ENCODE measurements at regions not wholly inside any gene's neighbourhood (a gene's known extent, or its start where the extent isn't known, plus 50 kb on each side); places are given as distances from the start of the nearest gene placed in this dataset.

DNA sequence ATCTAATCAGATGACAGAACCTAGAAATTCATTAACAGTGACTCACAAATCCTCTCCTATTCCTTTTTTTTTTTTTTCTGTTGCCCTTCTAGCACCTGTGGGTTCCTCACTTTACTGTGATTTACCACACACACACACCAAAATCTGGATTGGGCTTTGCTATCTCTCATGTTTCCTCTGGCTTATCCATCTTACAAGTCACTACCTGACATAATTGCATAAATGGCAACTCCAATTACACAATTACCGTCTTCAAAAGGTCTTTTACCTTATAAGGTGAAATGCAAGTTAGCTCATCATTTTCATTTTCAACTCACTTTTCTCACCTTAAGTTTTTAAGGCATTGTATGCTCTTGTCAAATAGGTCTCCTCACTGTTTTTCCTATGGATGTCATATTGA is 426.3 kb upstream of the MEF2C start:
- Histone ChIP-seq H2AK5ac (ENCODE audit: low read depth, low read length) (no peak overlapping the region), H3K18ac (ENCODE audit: extremely low read depth, low read length) (no peak overlapping the region), H4K91ac (replicated peaks; ENCODE audit: insufficient read length, low read length) (no peak overlapping the region), H2BK120ac (replicated peaks; ENCODE audit: low read depth, low read length) (no peak overlapping the region), H2AFZ (ENCODE audit: low read length) (no peak overlapping the region), H3K36me3 (ENCODE audit: control insufficient read depth in 2 of 4, insufficient read depth in 4 of 4, low read length in 3 of 4) (no peaks in the 10 kb centered on the region), H3K27me3 (replicated peaks in 1 of 4; ENCODE audit: control insufficient read depth in 3 of 4, extremely low read depth in 1 of 4, insufficient read depth in 3 of 4, low read length in 3 of 4) (no peaks in the 10 kb centered on the region), H3K9ac (replicated peaks in 1 of 4; ENCODE audit: extremely low read depth in 1 of 4, low read depth in 3 of 4, low read length in 3 of 4) (no peak overlapping the region), H3K14ac (ENCODE audit: insufficient read length) (no peak overlapping the region), H3K4me3 (ENCODE audit: extremely low read depth in 1 of 4, insufficient read depth in 2 of 4, low read depth in 3 of 4, low read length in 4 of 4) (no peak overlapping the region), H4K5ac (ENCODE audit: insufficient read length, low read depth, low read length) (no peak overlapping the region), H3K4me1 (replicated peaks in 1 of 4; ENCODE audit: control insufficient read depth in 3 of 4, insufficient read depth in 4 of 4, low read length in 3 of 4) (peaks cover 0 to 3% (median 0%) of the 10 kb centered on the region in 4 experiments; a peak in 1 of 7 replicates), H4K8ac (ENCODE audit: extremely low read depth, insufficient read depth, low read length) (no peak overlapping the region), H3K4ac (replicated peaks; ENCODE audit: insufficient read length, low read depth, low read length) (no peak overlapping the region), H2BK12ac (ENCODE audit: low read depth, low read length) (no peak overlapping the region), H3K9me3 (ENCODE audit: insufficient read depth in 2 of 2, low read depth in 1 of 2, low read length in 1 of 2) (no peaks in the 10 kb centered on the region), H3K4me2 (ENCODE audit: insufficient read depth in 1 of 2, low read depth in 2 of 2, low read length in 2 of 2) (no peak overlapping the region), H2BK20ac (ENCODE audit: low read length) (no peak overlapping the region), H3K27ac (ENCODE audit: low read depth, low read length) (no peak overlapping the region), H3K56ac (replicated peaks; ENCODE audit: insufficient read length, low read depth, low read length) (no peak overlapping the region), H2BK5ac (ENCODE audit: low read depth, low read length) (no peak overlapping the region), H3K23me2 (ENCODE audit: low read depth, low read length) (no peaks in the 10 kb centered on the region), H4K20me1 (replicated peaks in 1 of 2; ENCODE audit: control insufficient read depth in 1 of 2, insufficient read depth in 2 of 2, low read length in 2 of 2) (no peaks in the 10 kb centered on the region), H3K79me2 (ENCODE audit: control insufficient read depth in 1 of 2, insufficient read depth in 2 of 2, low read length in 2 of 2) (no peaks in the 10 kb centered on the region), H3K23ac (ENCODE audit: insufficient read length) (no peak overlapping the region), H3K79me1 (ENCODE audit: low read depth, low read length) (no peaks in the 10 kb centered on the region), H2BK15ac (ENCODE audit: low read length) (no peak overlapping the region)
- ChIA-PET POLR2A (ENCODE audit: partially characterized antibody) (no interaction called here), CTCF (ENCODE audit: partially characterized antibody) (no interaction called here)
- DNase-seq (ENCODE audit: low read depth in 1 of 2, low spot score in 2 of 2) = no peak
- WGBS, 2 experiments (ENCODE audit: extremely low coverage in 1 of 2, insufficient coverage in 1 of 2, insufficient read length in 1 of 2, insufficient replicate concordance in 2 of 2, low coverage in 1 of 2, low lambda C conversion rate in 2 of 2, missing lambda C conversion rate in 1 of 2) = 94% methylated on average over 1 of the region's 1 CpG; no CpG with 5 or more reads in 1 of the 2 experiments
- TF ChIP-seq TEAD4 (IDR thresholded peaks at IDR 0.05; ENCODE audit: low read depth, low read length) (no peak), TBP (IDR thresholded peaks at IDR 0.05; ENCODE audit: low read depth, low read length) (no peak)
- FAIRE-seq = no peak
